ENCODE measurements at regions not wholly inside any gene's neighbourhood (a gene's known extent, or its start where the extent isn't known, plus 50 kb on each side); places are given as distances from the start of the nearest gene placed in this dataset.

DNA sequence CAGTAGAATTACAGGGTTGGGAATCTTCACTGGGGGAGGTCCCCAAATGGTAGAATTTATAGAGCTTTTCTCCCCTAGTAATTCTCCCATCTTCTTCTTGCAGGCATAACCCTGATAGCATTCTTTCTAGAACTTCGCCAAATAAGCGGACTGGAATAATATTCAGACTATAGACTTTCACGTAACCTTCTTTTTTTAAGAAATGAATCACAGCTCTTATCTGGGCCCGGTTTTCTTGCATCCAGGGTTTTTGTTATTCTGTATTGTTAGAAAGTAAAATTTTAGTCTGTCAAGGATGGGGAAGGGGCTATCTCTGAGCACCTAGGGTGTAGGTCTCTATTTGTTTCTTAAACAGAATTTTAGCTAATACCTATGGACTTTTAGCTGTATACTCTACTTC is 476.8 kb upstream of the CITED2 start:
- TF ChIP-seq, protein P1, sequence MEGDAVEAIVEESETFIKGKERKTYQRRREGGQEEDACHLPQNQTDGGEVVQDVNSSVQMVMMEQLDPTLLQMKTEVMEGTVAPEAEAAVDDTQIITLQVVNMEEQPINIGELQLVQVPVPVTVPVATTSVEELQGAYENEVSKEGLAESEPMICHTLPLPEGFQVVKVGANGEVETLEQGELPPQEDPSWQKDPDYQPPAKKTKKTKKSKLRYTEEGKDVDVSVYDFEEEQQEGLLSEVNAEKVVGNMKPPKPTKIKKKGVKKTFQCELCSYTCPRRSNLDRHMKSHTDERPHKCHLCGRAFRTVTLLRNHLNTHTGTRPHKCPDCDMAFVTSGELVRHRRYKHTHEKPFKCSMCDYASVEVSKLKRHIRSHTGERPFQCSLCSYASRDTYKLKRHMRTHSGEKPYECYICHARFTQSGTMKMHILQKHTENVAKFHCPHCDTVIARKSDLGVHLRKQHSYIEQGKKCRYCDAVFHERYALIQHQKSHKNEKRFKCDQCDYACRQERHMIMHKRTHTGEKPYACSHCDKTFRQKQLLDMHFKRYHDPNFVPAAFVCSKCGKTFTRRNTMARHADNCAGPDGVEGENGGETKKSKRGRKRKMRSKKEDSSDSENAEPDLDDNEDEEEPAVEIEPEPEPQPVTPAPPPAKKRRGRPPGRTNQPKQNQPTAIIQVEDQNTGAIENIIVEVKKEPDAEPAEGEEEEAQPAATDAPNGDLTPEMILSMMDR (conservative IDR thresholded peaks at IDR 0.05): no peak
- TF ChIP-seq EZH2 (IDR thresholded peaks at IDR 0.05; ENCODE audit: low read depth): no peak

Data from PC-9 (cell line).